Mammary epithelial cell (primary cell): ENCODE measurements at regions not wholly inside any gene's neighbourhood (a gene's known extent, or its start where the extent isn't known, plus 50 kb on each side); places are given as distances from the start of the nearest gene placed in this dataset.

Source experiments
- CTCF ChIP-seq, 2 donors: IDR thresholded peaks in 1 of 2; conservative IDR thresholded peaks in 1 of 2; 2 replicates each; pipeline ENCODE4 v1.5.1; 2011 to 2012; ENCODE audit warnings: inconsistent platforms in 2 of 2, low read length in 2 of 2, mild to moderate bottlenecking in 2 of 2, control low read depth in 1 of 2, low read depth in 1 of 2; ENCODE audit not compliant: insufficient read depth in 1 of 2; ENCODE audit errors: extremely low read depth in 1 of 2
- EZH2 ChIP-seq: IDR thresholded peaks from 2 replicates; pipeline ENCODE4 v1.6.1; 2012; ENCODE audit warnings: low read length, inconsistent platforms, borderline replicate concordance

- TF ChIP-seq CTCF (conservative IDR thresholded peaks at IDR 0.05 in 1 of 2, IDR thresholded peaks at IDR 0.05 in 1 of 2; ENCODE audit: extremely low read depth in 1 of 2, insufficient read depth in 1 of 2, low read depth in 1 of 2, low read length in 2 of 2) (no peak), EZH2 (no peak)
These were observed 53.0 kb upstream of the ASAP2 start for GRCh38 chr2:9153643-9153980.
